HEK293T (cell line): ENCODE measurements at regions not wholly inside any gene's neighbourhood (a gene's known extent, or its start where the extent isn't known, plus 50 kb on each side); places are given as distances from the start of the nearest gene placed in this dataset.

Experiments used
- ARNT ChIP-seq: fragments of 450-650 bp; IDR thresholded peaks from 2 replicates; pipeline ENCODE4 v1.6.1; 2017; ENCODE audit warnings: mild to moderate bottlenecking
- BHLHE40 ChIP-seq: fragments of 450-650 bp; IDR thresholded peaks from 2 replicates; pipeline ENCODE4 v1.6.1; 2016; ENCODE audit warnings: mild to moderate bottlenecking, moderate library complexity, borderline replicate concordance
- CTBP1 ChIP-seq: fragments of 450-650 bp; IDR thresholded peaks from 2 replicates; pipeline ENCODE4 v1.6.1; 2016; ENCODE audit warnings: borderline replicate concordance
- ELF4 ChIP-seq: fragments of 450-650 bp; IDR thresholded peaks from 2 replicates; pipeline ENCODE4 v1.6.1; 2017; ENCODE audit warnings: antibody characterized with exemption
- FOXA1 ChIP-seq: fragments of 450-650 bp; IDR thresholded peaks from 2 replicates; pipeline ENCODE4 v1.6.1; 2016; ENCODE audit warnings: mild to moderate bottlenecking
- FOXK2 ChIP-seq: fragments of 450-650 bp; IDR thresholded peaks from 2 replicates; pipeline ENCODE4 v1.6.1; 2016; ENCODE audit warnings: mild to moderate bottlenecking
- FOXM1 ChIP-seq: fragments of 450-650 bp; IDR thresholded peaks from 2 replicates; pipeline ENCODE4 v1.6.1; 2017; ENCODE audit warnings: mild to moderate bottlenecking, borderline replicate concordance
- L3MBTL2 ChIP-seq: fragments of 450-650 bp; conservative IDR thresholded peaks from 2 replicates; pipeline ENCODE4 v1.6.1; 2016; ENCODE audit warnings: mild to moderate bottlenecking
- PKNOX1 ChIP-seq: fragments of 450-650 bp; IDR thresholded peaks from 2 replicates; pipeline ENCODE4 v1.6.1; 2016
- SP1 ChIP-seq: fragments of 450-650 bp; IDR thresholded peaks from 2 replicates; pipeline ENCODE4 v1.6.1; 2017
- SUZ12 ChIP-seq: fragments of 450-650 bp; IDR thresholded peaks from 2 replicates; pipeline ENCODE4 v1.6.1; 2016; ENCODE audit warnings: mild to moderate bottlenecking
- TARDBP ChIP-seq: fragments of 450-650 bp; IDR thresholded peaks from 2 replicates; pipeline ENCODE4 v1.6.1; 2016
- ZNF384 ChIP-seq: fragments of 450-650 bp; IDR thresholded peaks from 2 replicates; pipeline ENCODE4 v1.6.1; 2016

GRCh38 chr12:67889931-67890330 lies 99.3 kb upstream of the IFNG-AS1 start:
- TF ChIP-seq FOXA1, result no peak
- no peak for TF ChIP-seq CTBP1
- TF ChIP-seq FOXM1, result no peak
- TF ChIP-seq BHLHE40, result no peak
- TF ChIP-seq ELF4, result no peak
- no peak for TF ChIP-seq ZNF384
- TF ChIP-seq FOXK2, result no peak
- no peak for TF ChIP-seq SP1
- TF ChIP-seq PKNOX1, result no peak
- TF ChIP-seq TARDBP, result no peak
- TF ChIP-seq L3MBTL2, result no peak
- no peak for TF ChIP-seq ARNT
- TF ChIP-seq SUZ12, result no peak
